ENCODE measurements at regions not wholly inside any gene's neighbourhood (a gene's known extent, or its start where the extent isn't known, plus 50 kb on each side); places are given as distances from the start of the nearest gene placed in this dataset.

- intact Hi-C loops (cut with micrococcal nuclease; ENCODE audit: unreplicated experiment), result no loop called here
- Mint-ChIP-seq H3K27ac (ENCODE audit: unreplicated experiment) (no peak overlapping the region), H3K4me1 (ENCODE audit: low read depth, unreplicated experiment) (no peaks in the 10 kb centered on the region), H3K36me3 (ENCODE audit: insufficient read depth, unreplicated experiment) (no peaks in the 10 kb centered on the region), H3K9me3 (ENCODE audit: low read depth, unreplicated experiment) (no peaks in the 10 kb centered on the region), H3K4me3 (ENCODE audit: low read depth, unreplicated experiment) (no peak overlapping the region), H3K27me3 (ENCODE audit: unreplicated experiment) (no peaks in the 10 kb centered on the region)
- no peak for TF ChIP-seq CTCF (IDR thresholded peaks at IDR 0.05; ENCODE audit: unreplicated experiment)
- no peak for DNase-seq
- no TSS peak for BruUV-seq (replicated peaks)
- CTCF ChIA-PET, result no interaction called here
These were observed 2010.2 kb upstream of the IGFBP7 start for GRCh38 chr4:59120287-59120814.

- H3K36me3 Mint-ChIP-seq (ENCODE audit: insufficient read depth, unreplicated experiment), result no peaks in the 10 kb centered on the region
- H3K4me3 Mint-ChIP-seq (ENCODE audit: low read depth, unreplicated experiment), result no peak overlapping the region
- no peak for DNase-seq
- TF ChIP-seq CTCF (IDR thresholded peaks at IDR 0.05; ENCODE audit: unreplicated experiment), result no peak
- no peaks in the 10 kb centered on the region for H3K4me1 Mint-ChIP-seq (ENCODE audit: low read depth, unreplicated experiment)
- no TSS peak for BruUV-seq (replicated peaks)
- CTCF ChIA-PET, result no interaction called here
- no peak overlapping the region for H3K27ac Mint-ChIP-seq (ENCODE audit: unreplicated experiment)
- peaks cover 3% of the 10 kb centered on the region for H3K9me3 Mint-ChIP-seq (ENCODE audit: low read depth, unreplicated experiment)
- intact Hi-C loops (cut with micrococcal nuclease; ENCODE audit: unreplicated experiment), result no loop called here
- no peaks in the 10 kb centered on the region for H3K27me3 Mint-ChIP-seq (ENCODE audit: unreplicated experiment)
These were observed 2012.4 kb upstream of the IGFBP7 start for GRCh38 chr4:59122626-59123025.

GRCh38 chr4:59126159-59126558, 2016.0 kb upstream of the IGFBP7 start:
- no peaks in the 10 kb centered on the region for H3K27me3 Mint-ChIP-seq (ENCODE audit: unreplicated experiment)
- H3K9me3 Mint-ChIP-seq (ENCODE audit: low read depth, unreplicated experiment), result peaks cover 3% of the 10 kb centered on the region
- CTCF ChIA-PET, result no interaction called here
- DNase-seq, result no peak
- no peaks in the 10 kb centered on the region for H3K36me3 Mint-ChIP-seq (ENCODE audit: insufficient read depth, unreplicated experiment)
- H3K27ac Mint-ChIP-seq (ENCODE audit: unreplicated experiment), result no peak overlapping the region
- H3K4me3 Mint-ChIP-seq (ENCODE audit: low read depth, unreplicated experiment), result no peak overlapping the region
- no peak for TF ChIP-seq CTCF (IDR thresholded peaks at IDR 0.05; ENCODE audit: unreplicated experiment)
- no TSS peak for BruUV-seq (replicated peaks)
- no peaks in the 10 kb centered on the region for H3K4me1 Mint-ChIP-seq (ENCODE audit: low read depth, unreplicated experiment)
- intact Hi-C loops (cut with micrococcal nuclease; ENCODE audit: unreplicated experiment), result no loop called here

DNA sequence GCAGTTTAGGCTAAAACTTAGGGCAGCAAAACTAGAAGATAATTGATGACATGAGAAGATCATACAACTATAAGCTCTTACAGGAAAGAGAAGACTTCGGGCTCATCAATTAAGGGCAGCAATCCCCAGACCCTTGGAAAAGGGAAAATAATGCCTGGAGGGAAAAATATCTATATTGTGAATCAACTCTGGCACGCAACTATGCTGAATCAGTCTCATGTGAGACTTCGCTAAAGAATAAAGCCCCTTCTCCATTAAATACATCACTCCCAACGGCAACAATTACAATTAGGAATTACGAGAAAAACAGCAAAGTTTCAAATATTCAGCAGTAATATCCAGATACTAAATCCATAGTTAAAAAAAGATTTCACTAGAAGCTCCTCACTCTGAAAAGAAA, 2016.8 kb upstream of the IGFBP7 start:
- no peaks in the 10 kb centered on the region for H3K4me1 Mint-ChIP-seq (ENCODE audit: low read depth, unreplicated experiment)
- TF ChIP-seq CTCF (IDR thresholded peaks at IDR 0.05; ENCODE audit: unreplicated experiment), result no peak
- peaks cover 3% of the 10 kb centered on the region for H3K9me3 Mint-ChIP-seq (ENCODE audit: low read depth, unreplicated experiment)
- H3K4me3 Mint-ChIP-seq (ENCODE audit: low read depth, unreplicated experiment), result no peak overlapping the region
- no TSS peak for BruUV-seq (replicated peaks)
- H3K27ac Mint-ChIP-seq (ENCODE audit: unreplicated experiment), result no peak overlapping the region
- DNase-seq, result no peak
- no peaks in the 10 kb centered on the region for H3K36me3 Mint-ChIP-seq (ENCODE audit: insufficient read depth, unreplicated experiment)
- no peaks in the 10 kb centered on the region for H3K27me3 Mint-ChIP-seq (ENCODE audit: unreplicated experiment)
- CTCF ChIA-PET, result no interaction called here
- intact Hi-C loops (cut with micrococcal nuclease; ENCODE audit: unreplicated experiment), result no loop called here

All from Calu3 (cell line).